HL-60 (cell line): ENCODE measurements at regions not wholly inside any gene's neighbourhood (a gene's known extent, or its start where the extent isn't known, plus 50 kb on each side); places are given as distances from the start of the nearest gene placed in this dataset.

Source experiments
- SPI1 ChIP-seq: IDR thresholded peaks from 2 replicates; pipeline ENCODE4 v1.6.1; 2012; ENCODE audit warnings: low read depth, mild to moderate bottlenecking, borderline replicate concordance
- TF ChIP-seq, protein P1 (sequence below): IDR thresholded peaks from one replicate; pipeline ENCODE4 v1.5.1; 2011; ENCODE audit warnings: low read length, control low read depth, inconsistent platforms; ENCODE audit not compliant: insufficient read depth
- TF ChIP-seq, protein P2 (sequence below): IDR thresholded peaks from 2 replicates; pipeline ENCODE4 v1.6.1; 2012; ENCODE audit warnings: low read depth; ENCODE audit not compliant: insufficient replicate concordance

DNA sequence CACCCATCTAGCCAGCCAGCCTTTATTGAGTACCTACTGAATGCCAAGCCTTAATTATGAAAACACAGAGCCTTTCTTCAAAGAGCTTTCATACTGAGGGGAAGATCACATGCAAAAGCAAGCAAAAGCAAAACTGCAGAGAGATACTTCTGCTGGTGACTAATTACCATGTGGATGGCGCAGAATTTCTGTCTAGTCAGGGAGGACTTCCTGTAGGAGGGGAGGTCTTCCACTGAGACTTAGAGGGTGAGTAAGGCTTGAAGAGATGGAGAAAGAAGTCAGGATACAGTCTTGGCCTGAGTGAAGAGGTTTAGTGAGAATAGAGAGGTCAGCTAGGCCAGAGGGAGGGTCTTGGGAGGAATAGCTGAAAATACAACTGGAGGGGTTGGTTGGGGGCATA, 53.9 kb upstream of the CCL2 start:
- TF ChIP-seq, protein P1, sequence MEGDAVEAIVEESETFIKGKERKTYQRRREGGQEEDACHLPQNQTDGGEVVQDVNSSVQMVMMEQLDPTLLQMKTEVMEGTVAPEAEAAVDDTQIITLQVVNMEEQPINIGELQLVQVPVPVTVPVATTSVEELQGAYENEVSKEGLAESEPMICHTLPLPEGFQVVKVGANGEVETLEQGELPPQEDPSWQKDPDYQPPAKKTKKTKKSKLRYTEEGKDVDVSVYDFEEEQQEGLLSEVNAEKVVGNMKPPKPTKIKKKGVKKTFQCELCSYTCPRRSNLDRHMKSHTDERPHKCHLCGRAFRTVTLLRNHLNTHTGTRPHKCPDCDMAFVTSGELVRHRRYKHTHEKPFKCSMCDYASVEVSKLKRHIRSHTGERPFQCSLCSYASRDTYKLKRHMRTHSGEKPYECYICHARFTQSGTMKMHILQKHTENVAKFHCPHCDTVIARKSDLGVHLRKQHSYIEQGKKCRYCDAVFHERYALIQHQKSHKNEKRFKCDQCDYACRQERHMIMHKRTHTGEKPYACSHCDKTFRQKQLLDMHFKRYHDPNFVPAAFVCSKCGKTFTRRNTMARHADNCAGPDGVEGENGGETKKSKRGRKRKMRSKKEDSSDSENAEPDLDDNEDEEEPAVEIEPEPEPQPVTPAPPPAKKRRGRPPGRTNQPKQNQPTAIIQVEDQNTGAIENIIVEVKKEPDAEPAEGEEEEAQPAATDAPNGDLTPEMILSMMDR: no peak
- TF ChIP-seq, protein P2, sequence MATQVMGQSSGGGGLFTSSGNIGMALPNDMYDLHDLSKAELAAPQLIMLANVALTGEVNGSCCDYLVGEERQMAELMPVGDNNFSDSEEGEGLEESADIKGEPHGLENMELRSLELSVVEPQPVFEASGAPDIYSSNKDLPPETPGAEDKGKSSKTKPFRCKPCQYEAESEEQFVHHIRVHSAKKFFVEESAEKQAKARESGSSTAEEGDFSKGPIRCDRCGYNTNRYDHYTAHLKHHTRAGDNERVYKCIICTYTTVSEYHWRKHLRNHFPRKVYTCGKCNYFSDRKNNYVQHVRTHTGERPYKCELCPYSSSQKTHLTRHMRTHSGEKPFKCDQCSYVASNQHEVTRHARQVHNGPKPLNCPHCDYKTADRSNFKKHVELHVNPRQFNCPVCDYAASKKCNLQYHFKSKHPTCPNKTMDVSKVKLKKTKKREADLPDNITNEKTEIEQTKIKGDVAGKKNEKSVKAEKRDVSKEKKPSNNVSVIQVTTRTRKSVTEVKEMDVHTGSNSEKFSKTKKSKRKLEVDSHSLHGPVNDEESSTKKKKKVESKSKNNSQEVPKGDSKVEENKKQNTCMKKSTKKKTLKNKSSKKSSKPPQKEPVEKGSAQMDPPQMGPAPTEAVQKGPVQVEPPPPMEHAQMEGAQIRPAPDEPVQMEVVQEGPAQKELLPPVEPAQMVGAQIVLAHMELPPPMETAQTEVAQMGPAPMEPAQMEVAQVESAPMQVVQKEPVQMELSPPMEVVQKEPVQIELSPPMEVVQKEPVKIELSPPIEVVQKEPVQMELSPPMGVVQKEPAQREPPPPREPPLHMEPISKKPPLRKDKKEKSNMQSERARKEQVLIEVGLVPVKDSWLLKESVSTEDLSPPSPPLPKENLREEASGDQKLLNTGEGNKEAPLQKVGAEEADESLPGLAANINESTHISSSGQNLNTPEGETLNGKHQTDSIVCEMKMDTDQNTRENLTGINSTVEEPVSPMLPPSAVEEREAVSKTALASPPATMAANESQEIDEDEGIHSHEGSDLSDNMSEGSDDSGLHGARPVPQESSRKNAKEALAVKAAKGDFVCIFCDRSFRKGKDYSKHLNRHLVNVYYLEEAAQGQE: no peak
- TF ChIP-seq SPI1: no peak
